IPS DF 4.7 (cell line): ENCODE measurements at regions not wholly inside any gene's neighbourhood (a gene's known extent, or its start where the extent isn't known, plus 50 kb on each side); places are given as distances from the start of the nearest gene placed in this dataset.

Experiments used
- DNase-seq: peaks from one replicate; pipeline ENCODE4 v3.0.0-alpha.2; 2013; ENCODE audit warnings: low spot score; ENCODE audit errors: extremely low read depth

- no peak for DNase-seq
These were observed 467.9 kb upstream of the ANO3 start for GRCh38 chr11:25863986-25864385.

- no peak for DNase-seq
These were observed 455.4 kb upstream of the ANO3 start for GRCh38 chr11:25876456-25876965.

- DNase-seq, result no peak
These were observed 445.9 kb upstream of the ANO3 start for GRCh38 chr11:25886036-25886435.

GRCh38 chr11:25890626-25891260 is 441.2 kb upstream of the ANO3 start:
- DNase-seq, result no peak

- no peak for DNase-seq
These were observed 440.0 kb upstream of the ANO3 start for GRCh38 chr11:25891960-25892359.

GRCh38 chr11:25899617-25900160 is 432.2 kb upstream of the ANO3 start:
- no peak for DNase-seq

- no peak for DNase-seq
These were observed 431.1 kb upstream of the ANO3 start for GRCh38 chr11:25900814-25901213.

GRCh38 chr11:25901415-25901814 is 430.5 kb upstream of the ANO3 start:
- no peak for DNase-seq

GRCh38 chr11:25902476-25902875 is 429.5 kb upstream of the ANO3 start:
- DNase-seq, result no peak

GRCh38 chr11:25908726-25909125 is 423.2 kb upstream of the ANO3 start:
- DNase-seq, result no peak

- no peak for DNase-seq
These were observed 421.8 kb upstream of the ANO3 start for GRCh38 chr11:25910086-25910485.

- no peak for DNase-seq
These were observed 411.6 kb upstream of the ANO3 start for GRCh38 chr11:25920356-25920755.

GRCh38 chr11:25924586-25924985 is 407.3 kb upstream of the ANO3 start:
- no peak for DNase-seq

GRCh38 chr11:25925359-25925758 is 406.6 kb upstream of the ANO3 start:
- DNase-seq, result no peak

GRCh38 chr11:25927411-25927953 is 404.4 kb upstream of the ANO3 start:
- DNase-seq, result no peak

GRCh38 chr11:25928076-25928475 is 403.9 kb upstream of the ANO3 start:
- DNase-seq, result no peak

- no peak for DNase-seq
These were observed 393.0 kb upstream of the ANO3 start for GRCh38 chr11:25938952-25939351.

- DNase-seq, result no peak
These were observed 392.2 kb upstream of the ANO3 start for GRCh38 chr11:25939691-25940090.

- no peak for DNase-seq
These were observed 390.6 kb upstream of the ANO3 start for GRCh38 chr11:25941353-25941752.

GRCh38 chr11:25943031-25943430 is 388.9 kb upstream of the ANO3 start:
- no peak for DNase-seq

GRCh38 chr11:25943777-25944661 is 387.9 kb upstream of the ANO3 start:
- DNase-seq, result no peak

GRCh38 chr11:25949918-25950317 is 382.0 kb upstream of the ANO3 start:
- no peak for DNase-seq
